Stimulated activated CD4-positive, alpha-beta T cell treated with anti-CD3 and anti-CD28 coated beads, Interleukin-12 subunit alpha, Interleukin-12 subunit beta, amount 100 ng/mL, for 4 hours (primary cell): ENCODE measurements at regions not wholly inside any gene's neighbourhood (a gene's known extent, or its start where the extent isn't known, plus 50 kb on each side); places are given as distances from the start of the nearest gene placed in this dataset.

Experiments used
- DNase-seq: peaks from one replicate; pipeline ENCODE4 v3.0.0-alpha.2; 2020

- DNase-seq = no peak
These were observed 95.2 kb upstream of the NCK2 start for GRCh38 chr2:105649534-105649933.

- no peak for DNase-seq
These were observed 97.0 kb upstream of the NCK2 start for GRCh38 chr2:105647731-105648130.

- no peak for DNase-seq
These were observed 98.0 kb upstream of the NCK2 start for GRCh38 chr2:105646774-105647076.

- no peak for DNase-seq
These were observed 98.6 kb upstream of the NCK2 start for GRCh38 chr2:105645938-105646773.

GRCh38 chr2:105645031-105645937 lies 99.4 kb upstream of the NCK2 start:
- DNase-seq = no peak

GRCh38 chr2:105644174-105644980 lies 100.3 kb upstream of the NCK2 start:
- DNase-seq = no peak

GRCh38 chr2:105643405-105644173 lies 101.1 kb upstream of the NCK2 start:
- DNase-seq = no peak

- no peak for DNase-seq
These were observed 103.3 kb upstream of the NCK2 start for GRCh38 chr2:105641389-105641811.

- DNase-seq = no peak
These were observed 104.5 kb upstream of the NCK2 start for GRCh38 chr2:105640246-105640645.

GRCh38 chr2:105636109-105636740 lies 108.5 kb upstream of the NCK2 start:
- no peak for DNase-seq

- DNase-seq = no peak
These were observed 109.1 kb upstream of the NCK2 start for GRCh38 chr2:105635564-105635963.

GRCh38 chr2:105634198-105634597 lies 110.5 kb upstream of the NCK2 start:
- DNase-seq = no peak

GRCh38 chr2:105631922-105632321 lies 112.8 kb upstream of the NCK2 start:
- DNase-seq = no peak

- no peak for DNase-seq
These were observed 113.7 kb upstream of the NCK2 start for GRCh38 chr2:105631011-105631410.

GRCh38 chr2:105629634-105630033 lies 115.1 kb upstream of the NCK2 start:
- no peak for DNase-seq

- DNase-seq = no peak
These were observed 117.2 kb upstream of the NCK2 start for GRCh38 chr2:105627534-105627933.

GRCh38 chr2:105626966-105627340 lies 117.8 kb upstream of the NCK2 start:
- no peak for DNase-seq

GRCh38 chr2:105626212-105626965 lies 118.3 kb upstream of the NCK2 start:
- no peak for DNase-seq

- DNase-seq = no peak
These were observed 119.1 kb upstream of the NCK2 start for GRCh38 chr2:105625632-105626031.

GRCh38 chr2:105621038-105621437 lies 123.7 kb upstream of the NCK2 start:
- DNase-seq = no peak

GRCh38 chr2:105618351-105618659 lies 126.4 kb upstream of the NCK2 start:
- DNase-seq = no peak
